ENCODE measurements at regions not wholly inside any gene's neighbourhood (a gene's known extent, or its start where the extent isn't known, plus 50 kb on each side); places are given as distances from the start of the nearest gene placed in this dataset.

GRCh38 chr4:14582677-14583076 is 419.6 kb upstream of the CPEB2 start:
- no peak for DNase-seq

DNA sequence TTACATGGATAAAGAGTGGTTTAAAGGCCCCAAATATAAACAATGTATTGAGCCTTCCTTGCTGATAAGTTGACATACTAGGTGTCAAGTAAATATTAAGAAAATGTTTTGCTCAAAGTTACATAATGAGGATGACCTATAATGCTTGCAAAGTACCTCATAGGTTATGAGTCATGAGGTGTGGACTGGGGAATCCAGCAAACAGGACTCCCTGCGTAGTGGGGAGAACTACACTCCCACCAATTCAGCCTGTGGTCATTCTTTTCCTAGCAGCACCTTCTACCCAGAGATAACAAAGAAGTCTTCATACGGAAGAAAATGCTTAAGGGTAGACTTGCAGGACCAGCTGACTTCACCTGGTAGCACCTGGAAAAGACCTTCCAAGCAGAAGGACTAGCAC is 418.9 kb upstream of the CPEB2 start:
- DNase-seq, result no peak

DNA sequence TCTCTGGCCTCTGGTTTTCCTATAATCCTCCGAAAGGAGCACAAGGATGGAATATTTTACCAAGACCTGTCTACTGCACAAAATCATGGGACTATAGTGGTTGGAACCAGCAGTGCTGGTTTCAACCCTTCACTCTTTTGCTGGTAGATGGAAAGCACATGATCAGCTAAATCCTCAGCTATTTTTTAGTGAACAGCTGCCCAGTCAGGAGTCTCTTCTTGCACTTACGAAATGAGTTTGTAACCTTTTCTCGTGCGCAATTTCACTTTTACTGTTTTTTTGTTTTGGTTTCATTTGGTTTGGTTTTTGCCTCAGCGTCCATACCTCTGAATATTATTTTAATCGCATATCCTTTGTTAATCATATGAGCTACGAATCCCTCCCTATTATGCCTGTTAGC is 418.5 kb upstream of the CPEB2 start:
- no peak for DNase-seq

DNA sequence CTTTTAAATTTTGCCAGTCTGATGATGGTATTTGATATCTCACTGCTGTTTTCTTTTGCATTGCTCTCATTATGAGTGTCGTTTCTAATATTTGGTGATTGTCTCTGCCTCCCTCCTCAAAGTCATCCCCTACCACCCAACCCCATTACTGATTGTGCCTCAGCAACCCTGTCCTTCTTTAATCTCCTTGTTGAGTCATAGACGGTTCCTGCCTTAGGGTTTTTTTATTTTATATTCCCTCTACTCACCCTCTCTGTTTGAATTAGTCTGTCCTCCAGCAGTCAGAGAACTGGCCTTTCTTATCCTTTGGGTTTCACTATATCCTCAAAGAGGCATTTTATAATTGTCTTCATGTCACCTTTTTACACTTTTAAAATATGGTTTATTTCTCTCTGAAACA is 409.3 kb upstream of the CPEB2 start:
- no peak for DNase-seq

- peak in 3 of 4 experiments; percentile 11 to 67 (median 55) for DNase-seq
Observed at GRCh38 chr4:14596028-14596427, 406.3 kb upstream of the CPEB2 start.

- peak in 1 of 4 experiments; percentile 1 for DNase-seq
Observed at GRCh38 chr4:14596437-14596836, 405.8 kb upstream of the CPEB2 start.

DNA sequence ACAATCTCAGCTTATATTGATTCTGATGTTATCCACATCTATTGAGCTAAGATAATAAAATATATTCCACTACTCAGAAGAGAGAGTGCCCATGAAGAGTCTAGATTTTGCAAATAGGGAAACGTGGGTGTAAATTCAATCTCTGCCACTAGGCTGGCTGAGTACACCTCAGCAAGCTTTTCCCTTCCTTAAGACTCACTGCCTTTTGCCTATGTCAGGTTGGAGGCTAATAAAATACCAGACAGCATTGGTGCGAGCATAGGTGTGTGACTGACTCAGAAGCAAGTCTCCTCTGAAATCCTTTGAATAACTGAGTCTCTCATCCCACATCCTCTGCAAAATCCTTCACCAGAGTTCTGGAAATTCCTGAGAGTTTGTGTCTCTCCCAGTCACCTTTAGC is 405.4 kb upstream of the CPEB2 start:
- peak in 1 of 4 experiments; percentile 1 for DNase-seq

GRCh38 chr4:14602206-14602605 is 400.1 kb upstream of the CPEB2 start:
- no peak for DNase-seq

DNA sequence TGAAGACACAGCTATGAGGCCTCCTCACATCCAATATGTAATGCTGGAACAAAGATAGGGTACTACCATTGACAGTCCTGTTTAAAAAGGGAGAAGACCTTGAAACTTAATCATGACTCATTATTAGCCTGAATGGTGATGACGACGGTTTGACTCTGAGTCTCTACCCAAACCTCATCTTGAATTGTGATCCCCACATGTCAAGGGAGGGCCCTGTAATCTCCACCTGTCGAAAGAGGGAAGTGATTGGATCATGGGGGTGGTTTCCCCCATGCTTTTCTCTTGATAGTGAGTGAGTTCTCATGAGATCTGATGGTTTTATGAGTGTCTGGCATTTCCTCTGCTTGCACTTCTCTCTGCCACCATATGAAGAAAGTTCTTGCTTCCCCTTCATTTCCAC is 395.3 kb upstream of the CPEB2 start:
- DNase-seq, result no peak

- no peak for DNase-seq
Observed at GRCh38 chr4:14607578-14607977, 394.7 kb upstream of the CPEB2 start.

DNA sequence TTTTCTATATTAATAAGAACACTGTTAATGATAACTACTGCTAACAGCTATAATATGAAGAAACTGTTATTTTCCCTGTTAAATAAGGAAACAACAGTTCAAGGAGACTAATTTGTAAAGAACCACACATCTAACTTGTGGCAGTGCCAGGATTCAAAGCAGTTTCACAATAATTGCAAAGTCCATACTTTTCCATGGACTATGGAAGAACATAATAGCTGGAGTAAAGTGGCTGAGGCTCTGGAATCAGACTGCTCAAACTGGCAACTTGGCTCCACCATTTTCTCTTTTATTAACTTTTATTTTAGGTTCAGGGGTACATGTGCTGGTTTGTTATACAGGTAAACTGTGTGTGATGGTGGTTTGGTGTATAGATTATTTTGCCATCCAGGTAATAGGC is 393.7 kb upstream of the CPEB2 start:
- no peak for DNase-seq

GRCh38 chr4:14614840-14615239 is 387.4 kb upstream of the CPEB2 start:
- no peak for DNase-seq

GRCh38 chr4:14615671-14616070 is 386.6 kb upstream of the CPEB2 start:
- DNase-seq, result peak in 3 of 4 experiments; percentile 2 to 59 (median 53)

- DNase-seq, result no peak
Observed at GRCh38 chr4:14620567-14621141, 381.6 kb upstream of the CPEB2 start.

- no peak for DNase-seq
Observed at GRCh38 chr4:14621731-14622463, 380.4 kb upstream of the CPEB2 start.

DNA sequence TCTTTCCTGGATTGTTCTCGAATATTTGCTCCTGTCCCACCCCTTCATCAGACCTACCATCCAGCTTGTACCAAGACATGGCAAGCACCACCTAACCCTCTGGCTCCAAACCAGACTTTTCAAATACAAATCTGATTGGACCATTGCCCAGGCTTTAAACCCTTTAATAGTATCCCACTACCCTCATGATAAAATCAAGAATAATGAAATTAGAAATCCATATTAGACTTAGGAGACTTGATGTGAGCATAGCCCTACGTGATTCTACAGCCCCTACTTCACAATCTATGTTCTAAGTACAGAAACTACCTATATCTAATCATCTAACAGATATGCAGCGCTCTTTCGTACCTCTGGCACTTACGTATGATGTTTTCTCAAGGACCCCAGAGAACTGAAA is 375.2 kb upstream of the CPEB2 start:
- DNase-seq, result no peak

DNA sequence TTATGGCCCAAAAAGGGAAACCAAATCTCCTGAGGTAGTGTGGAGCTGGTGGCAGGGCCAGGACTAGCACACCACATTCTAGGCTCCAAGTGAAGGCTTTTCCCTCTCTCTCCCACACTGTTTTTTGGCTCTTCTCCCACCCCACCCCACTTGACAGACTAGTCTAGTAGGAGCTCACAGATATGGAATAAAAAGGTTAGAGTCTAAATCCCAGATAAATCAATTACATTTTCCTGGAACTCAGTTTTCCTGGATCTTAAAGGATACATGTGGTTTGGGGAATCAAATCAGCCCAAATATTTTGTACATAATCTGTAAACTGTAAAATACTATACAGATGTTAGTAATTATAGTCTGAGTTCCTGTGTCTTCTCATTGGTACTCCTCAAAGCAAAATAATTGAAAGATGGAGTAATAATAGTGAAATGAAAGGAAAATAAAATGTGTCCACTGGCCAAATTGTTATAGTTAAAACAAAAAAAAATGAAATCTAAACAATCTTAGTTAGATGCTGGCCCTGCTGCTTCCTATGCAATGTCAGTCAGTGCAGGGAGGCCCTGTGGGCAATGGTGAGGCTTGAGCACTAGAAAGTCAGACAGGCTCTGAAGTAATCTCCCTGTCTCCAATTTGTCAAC is 370.4 kb upstream of the CPEB2 start:
- DNase-seq, result no peak

- DNase-seq, result no peak
Observed at GRCh38 chr4:14636563-14636962, 365.7 kb upstream of the CPEB2 start.

GRCh38 chr4:14640476-14640875 is 361.8 kb upstream of the CPEB2 start:
- DNase-seq, result no peak

DNA sequence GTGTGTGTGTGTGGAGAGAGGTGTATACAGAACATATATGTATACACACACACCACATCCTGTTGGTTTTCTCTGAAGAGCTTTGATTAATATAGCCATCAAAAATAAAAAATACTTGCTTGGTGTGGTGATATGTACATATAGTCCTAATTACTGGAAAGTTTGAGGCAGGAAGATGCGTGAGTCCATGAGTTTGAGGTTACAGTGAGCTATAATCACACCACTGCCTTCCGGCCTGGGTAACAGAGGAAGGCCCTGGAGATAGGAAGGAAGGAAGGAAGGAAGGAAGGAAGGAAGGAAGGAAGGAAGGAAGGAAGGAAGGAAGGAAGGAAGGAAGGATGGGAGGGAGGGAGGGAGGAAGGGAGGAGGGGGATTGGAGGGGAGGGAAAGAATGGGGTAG is 360.4 kb upstream of the CPEB2 start:
- no peak for DNase-seq

DNA sequence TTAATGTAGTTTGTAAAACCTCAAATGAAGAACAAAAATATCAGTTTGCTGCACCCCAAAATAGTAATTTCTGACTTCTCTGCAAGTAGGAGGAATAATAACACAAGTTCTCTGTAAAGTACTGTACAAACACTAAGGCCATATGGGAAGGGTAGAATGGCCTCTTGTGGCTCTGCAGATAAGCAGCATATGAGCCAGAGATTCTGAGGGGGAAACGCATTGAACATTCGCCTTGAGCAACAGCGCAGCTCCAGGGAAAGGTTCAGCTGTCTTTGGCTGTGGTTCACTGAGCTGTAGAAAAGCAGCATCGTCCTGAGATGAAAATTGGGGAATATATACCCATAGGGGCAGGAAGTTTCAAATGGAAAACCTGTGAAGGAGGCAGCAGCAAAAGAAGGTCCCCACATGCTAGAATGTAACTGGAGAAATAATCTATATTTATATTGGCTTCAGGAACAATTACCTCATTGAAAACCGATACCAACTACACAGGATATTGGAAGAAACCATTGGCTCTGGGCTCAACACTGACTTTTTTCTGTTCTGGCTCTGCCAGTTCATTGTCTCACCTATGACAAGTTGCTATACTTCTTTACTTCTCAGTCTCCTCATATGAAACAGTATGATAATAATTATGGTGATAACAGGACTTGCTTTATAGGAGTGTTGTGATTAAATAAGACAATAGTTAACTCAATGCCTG is 357.6 kb upstream of the CPEB2 start:
- no peak for DNase-seq

- no peak for DNase-seq
Observed at GRCh38 chr4:14646831-14647230, 355.4 kb upstream of the CPEB2 start.

DNA sequence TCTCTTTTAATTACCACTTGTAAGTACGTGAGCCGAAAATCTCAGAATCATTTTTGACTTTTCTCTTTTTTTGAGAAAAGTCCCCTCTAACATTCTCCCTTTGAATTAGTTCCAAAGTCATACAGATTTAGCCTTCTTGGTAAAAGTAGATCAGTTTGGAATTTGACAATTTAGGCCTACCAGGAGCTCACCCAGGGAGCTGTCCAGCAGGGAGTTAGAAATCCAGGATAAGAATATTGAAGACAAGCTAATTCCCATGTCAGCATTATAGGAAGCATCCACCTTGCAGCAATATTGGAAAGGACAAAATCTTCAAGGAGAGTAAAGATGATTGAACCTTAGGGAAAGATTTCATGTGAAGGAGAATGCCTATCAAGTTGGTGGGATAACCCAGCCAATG is 352.2 kb upstream of the CPEB2 start:
- no peak for DNase-seq

- DNase-seq, result no peak
Observed at GRCh38 chr4:14652522-14652921, 349.8 kb upstream of the CPEB2 start.

All from suppressor macrophage (primary cell).